Spleen (tissue), 7 donors: ENCODE measurements at regions not wholly inside any gene's neighbourhood (a gene's known extent, or its start where the extent isn't known, plus 50 kb on each side); places are given as distances from the start of the nearest gene placed in this dataset.

Experiments used
- CTCF ChIP-seq, 11 experiments: fragments of 200-600 bp in 7 of 11; fragments of 450-650 bp in 4 of 11; sonication (generic) in 4 of 11; IDR thresholded peaks in 8 of 11; conservative IDR thresholded peaks in 3 of 11; 1 replicate in 7 of 11; 2 replicates in 4 of 11; pipeline versions ENCODE4 v1.4.0 to v1.8.0; 2016 to 2021; ENCODE audit warnings: antibody characterized with exemption in 11 of 11, inconsistent platforms in 4 of 11, mild to moderate bottlenecking in 1 of 11
- POLR2A ChIP-seq, 3 donors: fragments of 450-650 bp; IDR thresholded peaks; one replicate each; pipeline ENCODE4 v1.5.1; 2017; ENCODE audit warnings: antibody characterized with exemption in 3 of 3, mild to moderate bottlenecking in 1 of 3
- donor health status: DM: no; HTN: no; CAD: no; lungs with moderate emphysema.
- donor health status: DM: no; HTN: no; CAD: no.
- donor health status: DM: no; HTN: no; CAD: no.

- TF ChIP-seq POLR2A (IDR thresholded peaks at IDR 0.05): no peak
- TF ChIP-seq CTCF (IDR thresholded peaks at IDR 0.05 in 8 of 11, conservative IDR thresholded peaks at IDR 0.05 in 3 of 11): no peak
Measured at GRCh38 chrX:43553257-43553656, 102.8 kb upstream of the MAOA start.
